PC-9 (cell line): ENCODE measurements at regions not wholly inside any gene's neighbourhood (a gene's known extent, or its start where the extent isn't known, plus 50 kb on each side); places are given as distances from the start of the nearest gene placed in this dataset.

Source experiments
- BruUV-seq: library from RNA; stranded (reverse); fragments of 400-500 nt; replicated peaks from 2 replicates; lab custom pipeline; 2021; lab: Mats Ljungman, UMichigan
- CTCF ChIA-PET: fragments of 300-600 bp; sonication (Branson Sonifier 250); formaldehyde crosslinking; loops from one replicate; lab custom pipeline; 2022; ENCODE audit warnings: antibody characterized with exemption; lab: Charles Lee
- POLR2A ChIA-PET: fragments of 300-600 bp; sonication (Branson Sonifier 250); formaldehyde crosslinking; loops from one replicate; lab custom pipeline; 2022; ENCODE audit warnings: antibody characterized with exemption; ENCODE audit not compliant: unreplicated experiment; lab: Charles Lee
- DNase-seq, 2 experiments: peaks; one replicate each; pipeline versions ENCODE4 v3.0.0 to v3.0.0-alpha.2; 2015 to 2022; ENCODE audit warnings: mixed read lengths in 1 of 2
- H2AFZ ChIP-seq: fragments of 200-600 bp; sonication (generic); 2 replicates; pipeline ENCODE4 v1.8.1; 2017; ENCODE audit warnings: antibody characterized with exemption
- H3F3A ChIP-seq: fragments of 200-600 bp; sonication (generic); 2 replicates; pipeline ENCODE4 v1.8.1; 2017; ENCODE audit warnings: antibody characterized with exemption, mild to moderate bottlenecking, low read depth; ENCODE audit not compliant: insufficient read depth
- H3K27ac ChIP-seq: fragments of 200-600 bp; sonication (generic); 2 replicates; pipeline ENCODE4 v1.6.1; 2016; ENCODE audit warnings: mixed run types
- H3K27me3 ChIP-seq: fragments of 200-600 bp; sonication (generic); 2 replicates; pipeline ENCODE4 v1.6.1; 2016; ENCODE audit warnings: low read depth, mixed run types; ENCODE audit not compliant: insufficient read depth
- H3K36me3 ChIP-seq: fragments of 200-600 bp; sonication (generic); 2 replicates; pipeline ENCODE4 v1.6.1; 2016; ENCODE audit warnings: low read depth, mixed run types
- H3K4me1 ChIP-seq: fragments of 200-600 bp; sonication (generic); replicated peaks from 2 replicates; pipeline ENCODE4 v1.6.1; 2016; ENCODE audit warnings: mixed run types; ENCODE audit not compliant: insufficient read depth
- H3K4me2 ChIP-seq: fragments of 200-600 bp; sonication (generic); 2 replicates; pipeline ENCODE4 v1.6.1; 2017; ENCODE audit warnings: mixed run types
- H3K4me3 ChIP-seq: fragments of 200-600 bp; sonication (generic); 2 replicates; pipeline ENCODE4 v1.6.1; 2016; ENCODE audit warnings: mixed run types
- H3K79me2 ChIP-seq: fragments of 200-600 bp; sonication (generic); 2 replicates; pipeline ENCODE4 v1.6.1; 2017; ENCODE audit warnings: low read depth, mixed run types
- H3K9me2 ChIP-seq: fragments of 200-600 bp; sonication (generic); 2 replicates; pipeline ENCODE4 v1.8.1; 2017; ENCODE audit warnings: mild to moderate bottlenecking; ENCODE audit not compliant: insufficient read depth
- H3K9me3 ChIP-seq: fragments of 200-600 bp; sonication (generic); 2 replicates; pipeline ENCODE4 v1.8.1; 2016; ENCODE audit warnings: low read depth; ENCODE audit not compliant: insufficient read depth
- H4K20me1 ChIP-seq: fragments of 200-600 bp; sonication (generic); 2 replicates; pipeline ENCODE4 v1.8.1; 2017; ENCODE audit not compliant: insufficient read depth
- EZH2 ChIP-seq: fragments of 200-600 bp; sonication (generic); IDR thresholded peaks from 2 replicates; pipeline ENCODE4 v1.8.0; 2017; ENCODE audit warnings: antibody characterized with exemption, low read depth
- intact Hi-C: fragments of 100-400 bp; cut with micrococcal nuclease; formaldehyde crosslinking; loops from one replicate; pipeline ENCODE4 v1.10.0; 2022; ENCODE audit not compliant: unreplicated experiment
- TF ChIP-seq, protein P1 (sequence below): fragments of 200-600 bp; sonication (generic); conservative IDR thresholded peaks from 2 replicates; pipeline ENCODE4 v1.6.1; 2017; ENCODE audit warnings: mixed run types, antibody characterized with exemption, mild to moderate bottlenecking, moderate library complexity

DNA sequence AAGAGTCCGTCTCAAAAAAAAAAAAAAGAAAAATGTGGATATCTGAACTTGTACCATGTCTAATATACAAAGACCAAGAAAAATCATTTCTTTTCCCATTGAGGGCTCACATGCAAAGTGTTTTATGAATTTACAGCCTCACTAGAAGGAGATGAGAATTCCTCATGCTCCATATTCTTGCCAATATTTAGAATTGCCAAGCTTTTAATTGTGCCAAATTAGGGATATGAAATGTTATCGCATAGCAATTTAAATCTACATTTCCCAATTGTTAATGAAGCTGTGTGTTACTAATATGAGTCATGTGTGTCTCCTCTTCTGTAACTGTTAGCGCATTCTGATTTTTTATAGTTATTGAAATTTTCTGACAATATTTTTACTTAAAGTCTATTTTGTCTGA lies 63.0 kb upstream of the CRYM start:
- TF ChIP-seq, protein P1, sequence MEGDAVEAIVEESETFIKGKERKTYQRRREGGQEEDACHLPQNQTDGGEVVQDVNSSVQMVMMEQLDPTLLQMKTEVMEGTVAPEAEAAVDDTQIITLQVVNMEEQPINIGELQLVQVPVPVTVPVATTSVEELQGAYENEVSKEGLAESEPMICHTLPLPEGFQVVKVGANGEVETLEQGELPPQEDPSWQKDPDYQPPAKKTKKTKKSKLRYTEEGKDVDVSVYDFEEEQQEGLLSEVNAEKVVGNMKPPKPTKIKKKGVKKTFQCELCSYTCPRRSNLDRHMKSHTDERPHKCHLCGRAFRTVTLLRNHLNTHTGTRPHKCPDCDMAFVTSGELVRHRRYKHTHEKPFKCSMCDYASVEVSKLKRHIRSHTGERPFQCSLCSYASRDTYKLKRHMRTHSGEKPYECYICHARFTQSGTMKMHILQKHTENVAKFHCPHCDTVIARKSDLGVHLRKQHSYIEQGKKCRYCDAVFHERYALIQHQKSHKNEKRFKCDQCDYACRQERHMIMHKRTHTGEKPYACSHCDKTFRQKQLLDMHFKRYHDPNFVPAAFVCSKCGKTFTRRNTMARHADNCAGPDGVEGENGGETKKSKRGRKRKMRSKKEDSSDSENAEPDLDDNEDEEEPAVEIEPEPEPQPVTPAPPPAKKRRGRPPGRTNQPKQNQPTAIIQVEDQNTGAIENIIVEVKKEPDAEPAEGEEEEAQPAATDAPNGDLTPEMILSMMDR, result no peak
- no peak for TF ChIP-seq EZH2
- H3K36me3 ChIP-seq, result no peaks in the 10 kb centered on the region
- POLR2A ChIA-PET, result no interaction called here
- no peaks in the 10 kb centered on the region for H3F3A ChIP-seq
- no peak overlapping the region for H2AFZ ChIP-seq
- no peak for DNase-seq
- no peaks in the 10 kb centered on the region for H3K9me3 ChIP-seq
- no peaks in the 10 kb centered on the region for H4K20me1 ChIP-seq
- H3K27me3 ChIP-seq, result no peaks in the 10 kb centered on the region
- intact Hi-C loops, result no loop called here
- no TSS peak for BruUV-seq
- no peaks in the 10 kb centered on the region for H3K79me2 ChIP-seq
- no peak overlapping the region for H3K4me3 ChIP-seq
- CTCF ChIA-PET, result no interaction called here
- H3K4me1 ChIP-seq, result no peaks in the 10 kb centered on the region
- no peak overlapping the region for H3K27ac ChIP-seq
- H3K9me2 ChIP-seq, result no peaks in the 10 kb centered on the region
- H3K4me2 ChIP-seq, result no peak overlapping the region

DNA sequence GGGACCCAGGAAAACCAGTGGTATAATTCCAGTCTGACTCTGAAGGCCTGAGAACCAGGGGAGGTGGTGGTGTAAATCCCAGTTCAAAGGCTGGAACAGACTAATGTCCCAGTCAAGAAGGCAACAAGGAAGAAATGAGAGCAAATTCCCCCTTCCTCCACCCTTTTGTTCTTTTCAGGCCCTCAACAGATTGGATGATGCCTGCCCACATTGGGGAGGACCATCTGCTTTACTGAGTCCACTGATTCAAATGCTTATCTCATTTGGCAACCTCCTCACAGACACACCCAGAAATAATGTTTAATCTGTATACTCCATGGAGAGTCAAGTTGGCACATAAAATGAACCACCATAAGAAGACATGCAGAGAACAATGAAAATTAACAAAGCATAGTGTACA lies 61.9 kb upstream of the CRYM start:
- H2AFZ ChIP-seq, result no peak overlapping the region
- H3K4me2 ChIP-seq, result no peak overlapping the region
- no peak overlapping the region for H3K4me3 ChIP-seq
- no peak for TF ChIP-seq EZH2
- TF ChIP-seq, protein P1, result no peak
- ChIA-PET CTCF (no interaction called here), POLR2A (no interaction called here)
- no peaks in the 10 kb centered on the region for H4K20me1 ChIP-seq
- no peaks in the 10 kb centered on the region for H3K9me2 ChIP-seq
- H3K79me2 ChIP-seq, result no peaks in the 10 kb centered on the region
- H3K9me3 ChIP-seq, result no peaks in the 10 kb centered on the region
- H3K36me3 ChIP-seq, result no peaks in the 10 kb centered on the region
- BruUV-seq, result no TSS peak
- no peak for DNase-seq
- no peaks in the 10 kb centered on the region for H3K4me1 ChIP-seq
- no peaks in the 10 kb centered on the region for H3K27me3 ChIP-seq
- intact Hi-C loops, result no loop called here
- no peaks in the 10 kb centered on the region for H3F3A ChIP-seq
- H3K27ac ChIP-seq, result no peak overlapping the region

DNA sequence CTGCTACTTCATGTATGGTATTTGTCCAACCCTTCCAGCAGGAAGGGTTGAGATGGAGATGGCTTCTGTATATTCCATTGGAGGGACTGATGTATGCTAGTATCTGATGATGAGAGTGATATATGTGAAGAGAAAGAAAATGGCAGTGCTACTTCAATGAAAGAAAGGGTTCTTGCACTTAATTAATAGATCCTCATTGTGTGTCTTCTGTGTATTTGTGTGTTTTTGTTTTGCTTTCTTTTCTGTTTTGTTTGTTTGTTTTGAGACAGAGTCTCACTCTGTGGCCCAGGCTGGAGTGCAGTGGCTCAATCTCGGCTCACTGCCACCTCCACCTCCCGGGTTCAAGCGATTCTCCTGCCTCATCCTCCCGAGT lies 61.2 kb upstream of the CRYM start:
- H3K4me3 ChIP-seq, result no peak overlapping the region
- no peak overlapping the region for H3K4me2 ChIP-seq
- H3K4me1 ChIP-seq, result no peaks in the 10 kb centered on the region
- no peaks in the 10 kb centered on the region for H3K36me3 ChIP-seq
- no peaks in the 10 kb centered on the region for H3K9me2 ChIP-seq
- no peaks in the 10 kb centered on the region for H4K20me1 ChIP-seq
- POLR2A ChIA-PET, result no interaction called here
- CTCF ChIA-PET, result no interaction called here
- no peak overlapping the region for H2AFZ ChIP-seq
- no peaks in the 10 kb centered on the region for H3K9me3 ChIP-seq
- intact Hi-C loops, result no loop called here
- no TSS peak for BruUV-seq
- H3K79me2 ChIP-seq, result no peaks in the 10 kb centered on the region
- no peak for DNase-seq
- no peak overlapping the region for H3K27ac ChIP-seq
- no peak for TF ChIP-seq EZH2
- TF ChIP-seq, protein P1, result no peak
- H3F3A ChIP-seq, result no peaks in the 10 kb centered on the region
- H3K27me3 ChIP-seq, result no peaks in the 10 kb centered on the region
